Progenitor cell of endocrine pancreas (in vitro differentiated cells): ENCODE measurements at regions not wholly inside any gene's neighbourhood (a gene's known extent, or its start where the extent isn't known, plus 50 kb on each side); places are given as distances from the start of the nearest gene placed in this dataset.
"Not testable (repeated sequence)": the region's sequence is repeated elsewhere in the genome, so short reads cannot be mapped to it uniquely, and the experiment has no call there.

Source experiments
- DNase-seq: peaks from one replicate; pipeline ENCODE4 v3.0.0; 2021; ENCODE audit warnings: low spot score; ENCODE audit not compliant: unreplicated experiment
- H3K27ac Mint-ChIP-seq: 2 replicates; pipeline ENCODE4 v1.8.0; 2021; ENCODE audit warnings: mild to moderate bottlenecking, moderate library complexity, mixed read lengths
- H3K27me3 Mint-ChIP-seq: 2 replicates; pipeline ENCODE4 v1.8.0; 2021; ENCODE audit warnings: mixed read lengths
- H3K36me3 Mint-ChIP-seq: 2 replicates; pipeline ENCODE4 v1.8.0; 2022; ENCODE audit warnings: mixed read lengths; ENCODE audit not compliant: insufficient read depth
- H3K4me1 Mint-ChIP-seq: 2 replicates; pipeline ENCODE4 v1.8.0; 2021; ENCODE audit warnings: low read depth, mixed read lengths
- H3K4me3 Mint-ChIP-seq: 2 replicates; pipeline ENCODE4 v1.8.0; 2021; ENCODE audit warnings: low read depth, mild to moderate bottlenecking, moderate library complexity, mixed read lengths
- H3K9me3 Mint-ChIP-seq: 2 replicates; pipeline ENCODE4 v1.8.0; 2021; ENCODE audit warnings: low read depth, mixed read lengths
- CTCF ChIP-seq: fragments of 200-600 bp; sonication (generic); IDR thresholded peaks from one replicate; pipeline ENCODE4 v1.5.0; 2021; ENCODE audit warnings: antibody characterized with exemption, mild to moderate bottlenecking; ENCODE audit not compliant: unreplicated experiment

- Mint-ChIP-seq H3K4me1 (peaks cover 2% of the 10 kb centered on the region), H3K9me3 (peaks cover 11% of the 10 kb centered on the region), H3K27me3 (no peaks in the 10 kb centered on the region), H3K4me3 (no peak overlapping the region), H3K27ac (no peak overlapping the region), H3K36me3 (peaks cover 3% of the 10 kb centered on the region)
- no peak for TF ChIP-seq CTCF
- no peak for DNase-seq
Observed at GRCh38 chr11:106306942-106307341, 229.5 kb downstream of the AASDHPPT start.

GRCh38 chr11:106309070-106309684 lies 231.7 kb downstream of the AASDHPPT start:
- DNase-seq, result no peak
- no peak overlapping the region for H3K27ac Mint-ChIP-seq
- peaks cover 3% of the 10 kb centered on the region for H3K4me1 Mint-ChIP-seq
- H3K9me3 Mint-ChIP-seq, result peaks cover 7% of the 10 kb centered on the region
- H3K36me3 Mint-ChIP-seq, result no peaks in the 10 kb centered on the region
- no peak overlapping the region for H3K4me3 Mint-ChIP-seq
- TF ChIP-seq CTCF, result no peak
- H3K27me3 Mint-ChIP-seq, result no peaks in the 10 kb centered on the region

GRCh38 chr11:106311531-106312230 lies 234.2 kb downstream of the AASDHPPT start:
- Mint-ChIP-seq H3K4me1 (peaks cover 3% of the 10 kb centered on the region), H3K27me3 (no peaks in the 10 kb centered on the region), H3K9me3 (no peaks in the 10 kb centered on the region), H3K4me3 (no peak overlapping the region), H3K27ac (no peak overlapping the region), H3K36me3 (peaks cover 1% of the 10 kb centered on the region)
- TF ChIP-seq CTCF, result no peak
- DNase-seq, result no peak

DNA sequence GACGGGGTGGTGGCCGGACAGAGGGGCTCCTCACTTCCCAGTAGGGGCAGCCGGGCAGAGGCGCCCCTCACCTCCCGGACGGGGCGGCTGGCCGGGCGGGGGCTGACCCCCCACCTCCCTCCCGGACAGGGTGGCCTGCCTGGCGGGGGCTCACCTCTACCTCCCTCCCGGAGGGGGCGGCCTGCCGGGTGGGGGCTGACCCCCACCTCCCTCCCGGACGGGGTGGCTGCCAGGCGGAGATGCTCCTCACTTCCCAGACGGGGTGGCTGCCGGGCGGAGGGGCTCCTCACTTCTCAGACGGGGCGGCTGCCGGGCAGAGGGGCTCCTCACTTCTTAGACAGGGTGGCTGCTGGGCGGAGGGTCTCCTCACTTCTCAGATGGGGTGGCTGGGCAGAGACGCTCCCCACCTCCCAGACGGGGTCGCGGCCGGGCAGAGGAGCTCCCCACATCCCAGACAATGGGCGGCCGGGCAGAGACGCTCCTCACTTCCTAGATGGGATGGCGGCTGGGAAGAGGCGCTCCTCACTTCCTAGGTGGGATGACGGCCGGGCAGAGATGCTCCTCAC lies 239.8 kb downstream of the AASDHPPT start:
- peaks cover 17% of the 10 kb centered on the region for H3K9me3 Mint-ChIP-seq

GRCh38 chr11:106321601-106322000 lies 244.1 kb downstream of the AASDHPPT start:
- Mint-ChIP-seq H3K27me3 (no peaks in the 10 kb centered on the region), H3K4me1 (peaks cover 4% of the 10 kb centered on the region), H3K9me3 (peaks cover 27% of the 10 kb centered on the region), H3K27ac (no peak overlapping the region), H3K36me3 (peaks cover 19% of the 10 kb centered on the region), H3K4me3 (no peak overlapping the region)
- no peak for TF ChIP-seq CTCF
- no peak for DNase-seq

More for the DNA sequence above, 239.8 kb downstream of the AASDHPPT start:
- H3K4me3 Mint-ChIP-seq, DNase-seq, H3K27ac Mint-ChIP-seq, H3K27me3 Mint-ChIP-seq, H3K4me1 Mint-ChIP-seq: not testable (repeated sequence)
- peaks cover 15% of the 10 kb centered on the region for H3K36me3 Mint-ChIP-seq
